HCT116 (cell line): ENCODE measurements at regions not wholly inside any gene's neighbourhood (a gene's known extent, or its start where the extent isn't known, plus 50 kb on each side); places are given as distances from the start of the nearest gene placed in this dataset.

Experiments
- ATAC-seq: fragments of 200-7000 bp; cut with Tn5 transposase; 2 replicates; pipeline ENCODE4 v1.9.1; 2020; ENCODE audit warnings: mild to moderate bottlenecking, moderate library complexity
- BruUV-seq: library from RNA; stranded (reverse); fragments of 400-500 nt; replicated peaks from 2 replicates; lab custom pipeline; 2021; lab: Mats Ljungman, UMichigan
- CTCF ChIA-PET: fragments of 300-600 bp; sonication (Branson Sonifier 250); formaldehyde crosslinking; loops from one replicate; lab custom pipeline; 2021; ENCODE audit warnings: antibody characterized with exemption; lab: Charles Lee
- POLR2A ChIA-PET: fragments of 300-600, 350-600 bp; sonication (Branson Sonifier 250); formaldehyde crosslinking; loops from one replicate; lab custom pipeline; 2021; ENCODE audit warnings: antibody characterized with exemption; lab: Charles Lee
- RAD21 ChIA-PET, 2 experiments: fragments of 300-600 bp; sonication (Branson Sonifier 250); formaldehyde crosslinking; loops; one replicate each; lab custom pipeline; 2023; ENCODE audit warnings: low total read pairs in 2 of 2; ENCODE audit not compliant: uncharacterized antibody in 2 of 2, unreplicated experiment in 2 of 2, low non-redundant PET in 1 of 2; lab: Charles Lee
- DNase-seq: peaks from one replicate; pipeline ENCODE4 v3.0.0-alpha.2; 2010; ENCODE audit warnings: low read depth, low spot score
- H2AFZ ChIP-seq: fragments of 200-600 bp; shearing (Covaris generic), sonication (generic); 2 replicates; pipeline ENCODE4 v1.6.1; 2017; ENCODE audit warnings: low read depth, mixed run types, mixed read lengths, antibody characterized with exemption, low read length; ENCODE audit not compliant: poor library complexity, severe bottlenecking
- H3K27ac ChIP-seq: 2 replicates; pipeline ENCODE4 v1.5.1; 2012; ENCODE audit warnings: low read depth, low read length
- H3K27me3 ChIP-seq: fragments of 200-600 bp; sonication (generic); 2 replicates; pipeline ENCODE4 v1.6.1; 2016; ENCODE audit warnings: mixed run types, low read length, mixed read lengths; ENCODE audit not compliant: insufficient read depth
- H3K36me3 ChIP-seq, 2 experiments: fragments of 200-500 bp in 1 of 2; fragments of 200-600 bp in 1 of 2; sonication (Bioruptor generic) in 1 of 2; sonication (generic) in 1 of 2; 2 replicates each; pipeline versions ENCODE4 v1.5.1 to v1.6.1; 2014 to 2016; ENCODE audit warnings: low read length in 2 of 2, inconsistent platforms in 1 of 2, mixed read lengths in 1 of 2, mixed run types in 1 of 2; ENCODE audit not compliant: insufficient read depth in 2 of 2, control insufficient read depth in 1 of 2
- H3K4me1 ChIP-seq, 2 experiments: fragments of 200-600 bp in 1 of 2; sonication (generic) in 1 of 2; 2 replicates each; pipeline versions ENCODE4 v1.5.1 to v1.6.1; 2012 to 2017; ENCODE audit warnings: low read length in 2 of 2, inconsistent platforms in 1 of 2, mild to moderate bottlenecking in 1 of 2, mixed read lengths in 1 of 2, mixed run types in 1 of 2, moderate library complexity in 1 of 2; ENCODE audit not compliant: insufficient read depth in 2 of 2, control insufficient read depth in 1 of 2
- H3K4me2 ChIP-seq: fragments of 200-600 bp; sonication (generic); 2 replicates; pipeline ENCODE4 v1.6.1; 2017; ENCODE audit warnings: mixed run types, low read length, mixed read lengths
- H3K4me3 ChIP-seq, 2 experiments: fragments of 200-600 bp in 1 of 2; sonication (generic) in 1 of 2; replicated peaks in 1 of 2; 2 replicates each; pipeline ENCODE4 v1.5.1; 2011 to 2016; ENCODE audit warnings: low read length in 2 of 2, control low read depth in 1 of 2, low read depth in 1 of 2, mild to moderate bottlenecking in 1 of 2, mixed read lengths in 1 of 2, mixed run types in 1 of 2
- H3K79me2 ChIP-seq: fragments of 200-600 bp; sonication (generic); 2 replicates; pipeline ENCODE4 v1.6.1; 2017; ENCODE audit warnings: mild to moderate bottlenecking, mixed run types, low read length, moderate library complexity, mixed read lengths; ENCODE audit not compliant: insufficient read depth
- H3K9ac ChIP-seq: fragments of 200-600 bp; sonication (generic); 2 replicates; pipeline ENCODE4 v1.6.1; 2016; ENCODE audit warnings: low read length, mixed read lengths
- H3K9me2 ChIP-seq: fragments of 200-600 bp; sonication (generic), shearing (Covaris generic); 2 replicates; pipeline ENCODE4 v1.6.1; 2017; ENCODE audit warnings: mixed run types, mild to moderate bottlenecking, moderate library complexity; ENCODE audit not compliant: insufficient read depth
- H3K9me3 ChIP-seq, 2 experiments: fragments of 200-500 bp in 1 of 2; fragments of 200-600 bp in 1 of 2; sonication (Bioruptor generic) in 1 of 2; sonication (generic) in 1 of 2; 2 replicates each; pipeline ENCODE4 v1.6.1; 2014 to 2017; ENCODE audit warnings: low read length in 2 of 2, mixed read lengths in 2 of 2, inconsistent platforms in 1 of 2, low read depth in 1 of 2, mild to moderate bottlenecking in 1 of 2, mixed run types in 1 of 2, moderate library complexity in 1 of 2; ENCODE audit not compliant: control insufficient read depth in 1 of 2, insufficient read depth in 1 of 2
- H4K20me1 ChIP-seq: fragments of 200-600 bp; sonication (generic), shearing (Covaris generic); 2 replicates; pipeline ENCODE4 v1.6.1; 2017; ENCODE audit warnings: mixed run types, mild to moderate bottlenecking, moderate library complexity; ENCODE audit not compliant: insufficient read depth
- CEBPB ChIP-seq: IDR thresholded peaks from 2 replicates; pipeline ENCODE4 v1.6.1; 2012; ENCODE audit warnings: low read depth
- EGR1 ChIP-seq: IDR thresholded peaks from 2 replicates; pipeline ENCODE4 v1.6.1; 2012; ENCODE audit warnings: low read depth
- ELF1 ChIP-seq: IDR thresholded peaks from 2 replicates; pipeline ENCODE4 v1.6.1; 2012; ENCODE audit warnings: low read depth, borderline replicate concordance
- EZH2 ChIP-seq: fragments of 200-600 bp; sonication (generic); IDR thresholded peaks from 2 replicates; pipeline ENCODE4 v1.6.1; 2017; ENCODE audit warnings: antibody characterized with exemption, mixed run types
- EZH2phosphoT487 ChIP-seq: fragments of 200-600 bp; IDR thresholded peaks from 2 replicates; pipeline ENCODE4 v1.6.1; 2018; ENCODE audit warnings: antibody characterized with exemption, borderline replicate concordance
- FOSL1 ChIP-seq: IDR thresholded peaks from 2 replicates; pipeline ENCODE4 v1.6.1; 2012; ENCODE audit warnings: low read depth
- JUND ChIP-seq: IDR thresholded peaks from 2 replicates; pipeline ENCODE4 v1.6.1; 2012
- POLR2A ChIP-seq: IDR thresholded peaks from 2 replicates; pipeline ENCODE4 v1.7.0; 2011; ENCODE audit warnings: borderline replicate concordance; ENCODE audit not compliant: insufficient read depth, insufficient read length; ENCODE audit errors: extremely low read depth
- POLR2AphosphoS5 ChIP-seq: IDR thresholded peaks from 2 replicates; pipeline ENCODE4 v1.6.1; 2011; ENCODE audit warnings: mild to moderate bottlenecking, low read depth, low read length, moderate library complexity
- SIN3A ChIP-seq: IDR thresholded peaks from 2 replicates; pipeline ENCODE4 v1.6.1; 2012; ENCODE audit warnings: low read depth
- SP1 ChIP-seq: IDR thresholded peaks from 2 replicates; pipeline ENCODE4 v1.6.1; 2012; ENCODE audit warnings: low read depth
- SRF ChIP-seq: IDR thresholded peaks from 2 replicates; pipeline ENCODE4 v1.6.1; 2012; ENCODE audit warnings: low read depth
- TCF7L2 ChIP-seq: IDR thresholded peaks from 2 replicates; pipeline ENCODE4 v1.7.0; 2011; ENCODE audit warnings: borderline replicate concordance, inconsistent platforms; ENCODE audit not compliant: insufficient read depth, insufficient read length; ENCODE audit errors: extremely low read depth
- YY1 ChIP-seq: IDR thresholded peaks from 2 replicates; pipeline ENCODE4 v1.6.1; 2011; ENCODE audit warnings: low read length, low read depth, moderate library complexity, mild to moderate bottlenecking; ENCODE audit not compliant: insufficient replicate concordance; ENCODE audit errors: extremely low read depth
- intact Hi-C: fragments of 100-400 bp; cut with micrococcal nuclease; formaldehyde crosslinking; loops from 2 replicates; pipeline ENCODE4 v1.10.0; 2022
- TF ChIP-seq, protein P1 (sequence below): IDR thresholded peaks from 2 replicates; pipeline ENCODE4 v1.6.1; 2011; ENCODE audit warnings: mild to moderate bottlenecking, low read length, moderate library complexity; ENCODE audit not compliant: insufficient replicate concordance; ENCODE audit errors: extremely low read depth
- TF ChIP-seq, protein P2 (sequence below): IDR thresholded peaks from 2 replicates; pipeline ENCODE4 v1.6.1; 2012
- TF ChIP-seq, protein P3 (sequence below), 3 experiments: fragments of 200-600 bp in 1 of 3; sonication (generic) in 1 of 3; IDR thresholded peaks in 2 of 3; conservative IDR thresholded peaks in 1 of 3; 2 replicates each; pipeline ENCODE4 v1.5.1; 2012 to 2017; ENCODE audit warnings: low read depth in 2 of 3, low read length in 2 of 3, antibody characterized with exemption in 1 of 3, borderline replicate concordance in 1 of 3, control low read depth in 1 of 3, mild to moderate bottlenecking in 1 of 3, mixed read lengths in 1 of 3, mixed run types in 1 of 3, moderate library complexity in 1 of 3; ENCODE audit not compliant: insufficient read depth in 1 of 3
- TF ChIP-seq, protein P4 (sequence below): IDR thresholded peaks from 2 replicates; pipeline ENCODE4 v1.6.1; 2012
- TF ChIP-seq, protein P5 (sequence below): IDR thresholded peaks from 2 replicates; pipeline ENCODE4 v1.6.1; 2012; ENCODE audit warnings: low read depth

DNA sequence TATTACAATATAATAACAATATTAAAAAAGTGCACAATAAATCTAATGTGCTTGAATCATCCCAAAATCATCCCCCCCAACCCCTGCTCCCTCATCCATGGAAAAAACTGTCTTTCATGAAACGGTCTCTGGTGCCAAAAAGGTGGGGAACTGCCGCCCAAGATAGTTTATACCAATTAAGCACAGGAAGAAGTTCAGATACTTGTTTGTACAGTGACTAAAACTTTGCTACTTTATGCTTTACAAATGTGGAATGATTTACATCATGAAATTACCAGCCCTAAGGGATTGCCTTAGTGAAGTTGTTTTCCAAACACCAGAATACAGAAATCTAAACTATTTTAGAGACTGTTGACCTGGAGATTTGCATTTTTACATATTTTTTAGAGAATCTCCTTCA, 175.6 kb downstream of the TRIM27 start:
- ChIA-PET CTCF (interaction anchor here (1.5 kb wide), 1 partner anchor 9 kb away, joined by 4 read pairs; no protein-coding TSS in a partner anchor), RAD21 (no interaction called here), POLR2A (interaction anchor here (0.6 to 1.6 kb wide), 7 partner anchors 9 to 239 kb away, joined by 3 to 6 read pairs (median 3); no protein-coding TSS in a partner anchor)
- Histone ChIP-seq H3K27ac (peak overlapping the region; percentile 0; the same call in 1 of the 2 replicates), H3K9me2 (no peaks in the 10 kb centered on the region), H3K4me2 (peak overlapping the region; percentile 50), H3K27me3 (no peaks in the 10 kb centered on the region), H4K20me1 (no peaks in the 10 kb centered on the region), H2AFZ (peak overlapping the region; percentile 28), H3K9me3 (peaks cover 0 to 4% of the 10 kb centered on the region in 2 experiments; a peak in 1 of 4 replicates), H3K4me3 (no peak overlapping the region), H3K9ac (no peak overlapping the region), H3K79me2 (no peaks in the 10 kb centered on the region), H3K4me1 (peaks cover 9 to 32% of the 10 kb centered on the region in 2 experiments; a peak in 3 of 4 replicates), H3K36me3 (no peaks in the 10 kb centered on the region)
- TF ChIP-seq POLR2A (no peak), FOSL1 (no peak), EGR1 (no peak), TCF7L2 (no peak), YY1 (no peak), SP1 (no peak), EZH2 (no peak), CEBPB (no peak), POLR2AphosphoS5 (no peak), EZH2phosphoT487 (no peak), SIN3A (no peak), ELF1 (no peak), JUND (no peak), SRF (no peak)
- TF ChIP-seq, protein P1, sequence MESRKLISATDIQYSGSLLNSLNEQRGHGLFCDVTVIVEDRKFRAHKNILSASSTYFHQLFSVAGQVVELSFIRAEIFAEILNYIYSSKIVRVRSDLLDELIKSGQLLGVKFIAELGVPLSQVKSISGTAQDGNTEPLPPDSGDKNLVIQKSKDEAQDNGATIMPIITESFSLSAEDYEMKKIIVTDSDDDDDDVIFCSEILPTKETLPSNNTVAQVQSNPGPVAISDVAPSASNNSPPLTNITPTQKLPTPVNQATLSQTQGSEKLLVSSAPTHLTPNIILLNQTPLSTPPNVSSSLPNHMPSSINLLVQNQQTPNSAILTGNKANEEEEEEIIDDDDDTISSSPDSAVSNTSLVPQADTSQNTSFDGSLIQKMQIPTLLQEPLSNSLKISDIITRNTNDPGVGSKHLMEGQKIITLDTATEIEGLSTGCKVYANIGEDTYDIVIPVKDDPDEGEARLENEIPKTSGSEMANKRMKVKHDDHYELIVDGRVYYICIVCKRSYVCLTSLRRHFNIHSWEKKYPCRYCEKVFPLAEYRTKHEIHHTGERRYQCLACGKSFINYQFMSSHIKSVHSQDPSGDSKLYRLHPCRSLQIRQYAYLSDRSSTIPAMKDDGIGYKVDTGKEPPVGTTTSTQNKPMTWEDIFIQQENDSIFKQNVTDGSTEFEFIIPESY = no peak
- TF ChIP-seq, protein P2, sequence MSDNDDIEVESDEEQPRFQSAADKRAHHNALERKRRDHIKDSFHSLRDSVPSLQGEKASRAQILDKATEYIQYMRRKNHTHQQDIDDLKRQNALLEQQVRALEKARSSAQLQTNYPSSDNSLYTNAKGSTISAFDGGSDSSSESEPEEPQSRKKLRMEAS = no peak
- TF ChIP-seq, protein P3, sequence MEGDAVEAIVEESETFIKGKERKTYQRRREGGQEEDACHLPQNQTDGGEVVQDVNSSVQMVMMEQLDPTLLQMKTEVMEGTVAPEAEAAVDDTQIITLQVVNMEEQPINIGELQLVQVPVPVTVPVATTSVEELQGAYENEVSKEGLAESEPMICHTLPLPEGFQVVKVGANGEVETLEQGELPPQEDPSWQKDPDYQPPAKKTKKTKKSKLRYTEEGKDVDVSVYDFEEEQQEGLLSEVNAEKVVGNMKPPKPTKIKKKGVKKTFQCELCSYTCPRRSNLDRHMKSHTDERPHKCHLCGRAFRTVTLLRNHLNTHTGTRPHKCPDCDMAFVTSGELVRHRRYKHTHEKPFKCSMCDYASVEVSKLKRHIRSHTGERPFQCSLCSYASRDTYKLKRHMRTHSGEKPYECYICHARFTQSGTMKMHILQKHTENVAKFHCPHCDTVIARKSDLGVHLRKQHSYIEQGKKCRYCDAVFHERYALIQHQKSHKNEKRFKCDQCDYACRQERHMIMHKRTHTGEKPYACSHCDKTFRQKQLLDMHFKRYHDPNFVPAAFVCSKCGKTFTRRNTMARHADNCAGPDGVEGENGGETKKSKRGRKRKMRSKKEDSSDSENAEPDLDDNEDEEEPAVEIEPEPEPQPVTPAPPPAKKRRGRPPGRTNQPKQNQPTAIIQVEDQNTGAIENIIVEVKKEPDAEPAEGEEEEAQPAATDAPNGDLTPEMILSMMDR (IDR thresholded peaks at IDR 0.05 in 2 of 3, conservative IDR thresholded peaks at IDR 0.05 in 1 of 3; ENCODE audit: borderline replicate concordance in 1 of 3, insufficient read depth in 1 of 3, low read depth in 2 of 3, low read length in 2 of 3) = no peak
- TF ChIP-seq, protein P4, sequence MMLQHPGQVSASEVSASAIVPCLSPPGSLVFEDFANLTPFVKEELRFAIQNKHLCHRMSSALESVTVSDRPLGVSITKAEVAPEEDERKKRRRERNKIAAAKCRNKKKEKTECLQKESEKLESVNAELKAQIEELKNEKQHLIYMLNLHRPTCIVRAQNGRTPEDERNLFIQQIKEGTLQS = no peak
- TF ChIP-seq, protein P5, sequence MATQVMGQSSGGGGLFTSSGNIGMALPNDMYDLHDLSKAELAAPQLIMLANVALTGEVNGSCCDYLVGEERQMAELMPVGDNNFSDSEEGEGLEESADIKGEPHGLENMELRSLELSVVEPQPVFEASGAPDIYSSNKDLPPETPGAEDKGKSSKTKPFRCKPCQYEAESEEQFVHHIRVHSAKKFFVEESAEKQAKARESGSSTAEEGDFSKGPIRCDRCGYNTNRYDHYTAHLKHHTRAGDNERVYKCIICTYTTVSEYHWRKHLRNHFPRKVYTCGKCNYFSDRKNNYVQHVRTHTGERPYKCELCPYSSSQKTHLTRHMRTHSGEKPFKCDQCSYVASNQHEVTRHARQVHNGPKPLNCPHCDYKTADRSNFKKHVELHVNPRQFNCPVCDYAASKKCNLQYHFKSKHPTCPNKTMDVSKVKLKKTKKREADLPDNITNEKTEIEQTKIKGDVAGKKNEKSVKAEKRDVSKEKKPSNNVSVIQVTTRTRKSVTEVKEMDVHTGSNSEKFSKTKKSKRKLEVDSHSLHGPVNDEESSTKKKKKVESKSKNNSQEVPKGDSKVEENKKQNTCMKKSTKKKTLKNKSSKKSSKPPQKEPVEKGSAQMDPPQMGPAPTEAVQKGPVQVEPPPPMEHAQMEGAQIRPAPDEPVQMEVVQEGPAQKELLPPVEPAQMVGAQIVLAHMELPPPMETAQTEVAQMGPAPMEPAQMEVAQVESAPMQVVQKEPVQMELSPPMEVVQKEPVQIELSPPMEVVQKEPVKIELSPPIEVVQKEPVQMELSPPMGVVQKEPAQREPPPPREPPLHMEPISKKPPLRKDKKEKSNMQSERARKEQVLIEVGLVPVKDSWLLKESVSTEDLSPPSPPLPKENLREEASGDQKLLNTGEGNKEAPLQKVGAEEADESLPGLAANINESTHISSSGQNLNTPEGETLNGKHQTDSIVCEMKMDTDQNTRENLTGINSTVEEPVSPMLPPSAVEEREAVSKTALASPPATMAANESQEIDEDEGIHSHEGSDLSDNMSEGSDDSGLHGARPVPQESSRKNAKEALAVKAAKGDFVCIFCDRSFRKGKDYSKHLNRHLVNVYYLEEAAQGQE = no peak
- intact Hi-C loops = no loop called here
- BruUV-seq = no TSS peak
- ATAC-seq (no peak), DNase-seq (no peak)
